NCI-H82 (cell line): ENCODE measurements at regions not wholly inside any gene's neighbourhood (a gene's known extent, or its start where the extent isn't known, plus 50 kb on each side); places are given as distances from the start of the nearest gene placed in this dataset.

Experiments used
- DNase-seq: peaks from one replicate; lab custom pipeline; 2025; lab: John Stamatoyannopoulos, UW

- no peak for DNase-seq
Observed at GRCh38 chr2:18425210-18425703, 135.2 kb downstream of the RDH14 start.

- DNase-seq: no peak
Observed at GRCh38 chr2:18423636-18424035, 136.8 kb downstream of the RDH14 start.

GRCh38 chr2:18422432-18423165, 137.9 kb downstream of the RDH14 start:
- no peak for DNase-seq

GRCh38 chr2:18413676-18414396, 146.6 kb downstream of the RDH14 start:
- no peak for DNase-seq

- no peak for DNase-seq
Observed at GRCh38 chr2:18412980-18413675, 147.3 kb downstream of the RDH14 start.

GRCh38 chr2:18411626-18412025, 148.8 kb downstream of the RDH14 start:
- DNase-seq: no peak

GRCh38 chr2:18410543-18410942, 149.9 kb downstream of the RDH14 start:
- no peak for DNase-seq

GRCh38 chr2:18408638-18409037, 151.8 kb downstream of the RDH14 start:
- DNase-seq: no peak

GRCh38 chr2:18406219-18406618, 154.2 kb downstream of the RDH14 start:
- DNase-seq: no peak

GRCh38 chr2:18404708-18405107, 155.7 kb downstream of the RDH14 start:
- peak; percentile 62 for DNase-seq

- DNase-seq: no peak
Observed at GRCh38 chr2:18403921-18404522, 156.4 kb downstream of the RDH14 start.

- no peak for DNase-seq
Observed at GRCh38 chr2:18402831-18403230, 157.6 kb downstream of the RDH14 start.

GRCh38 chr2:18401471-18401870, 159.0 kb downstream of the RDH14 start:
- DNase-seq: no peak

GRCh38 chr2:18399601-18400000, 160.9 kb downstream of the RDH14 start:
- DNase-seq: no peak

GRCh38 chr2:18398833-18399232, 161.6 kb downstream of the RDH14 start:
- DNase-seq: no peak

GRCh38 chr2:18396329-18397010, 164.0 kb downstream of the RDH14 start:
- DNase-seq: no peak

- DNase-seq: peak; percentile 81
Observed at GRCh38 chr2:18395555-18395954, 164.9 kb downstream of the RDH14 start.

GRCh38 chr2:18387441-18388206, 172.8 kb downstream of the RDH14 start:
- peak; percentile 88 for DNase-seq

- no peak for DNase-seq
Observed at GRCh38 chr2:18384242-18384641, 176.2 kb downstream of the RDH14 start.

GRCh38 chr2:18381386-18381785, 179.1 kb downstream of the RDH14 start:
- no peak for DNase-seq

- DNase-seq: no peak
Observed at GRCh38 chr2:18380321-18380720, 180.1 kb downstream of the RDH14 start.
